Activated CD8-positive, alpha-beta memory T cell treated with anti-CD3 and anti-CD28 coated beads, Interleukin-2, amount 10 ng/mL, durations not matched to agents 7 days and 5 days (primary cell): ENCODE measurements at regions not wholly inside any gene's neighbourhood (a gene's known extent, or its start where the extent isn't known, plus 50 kb on each side); places are given as distances from the start of the nearest gene placed in this dataset.
"Not testable (repeated sequence)": the region's sequence is repeated elsewhere in the genome, so short reads cannot be mapped to it uniquely, and the experiment has no call there.

Source experiments
- ATAC-seq: fragments of 150-1000 bp; cut with Tn5 transposase; one replicate; pipeline ENCODE4 v1.10.0; 2021; ENCODE audit warnings: moderate library complexity
- CTCF ChIA-PET: fragments of 350-600 bp; sonication (Branson Sonifier 250); formaldehyde crosslinking; loops from one replicate; lab custom pipeline; 2021; ENCODE audit warnings: antibody characterized with exemption; lab: Charles Lee
- DNase-seq: peaks from one replicate; pipeline ENCODE4 v3.0.0-alpha.2; 2020
- H3K27ac Mint-ChIP-seq: one replicate; pipeline ENCODE4 v1.8.0; 2021; ENCODE audit warnings: mild to moderate bottlenecking, mixed read lengths
- H3K27me3 Mint-ChIP-seq: one replicate; pipeline ENCODE4 v1.8.0; 2021; ENCODE audit warnings: mixed read lengths
- H3K36me3 Mint-ChIP-seq: one replicate; pipeline ENCODE4 v1.8.0; 2021; ENCODE audit warnings: mild to moderate bottlenecking, mixed read lengths
- H3K4me1 Mint-ChIP-seq: one replicate; pipeline ENCODE4 v1.8.0; 2021; ENCODE audit warnings: mixed read lengths
- H3K4me3 Mint-ChIP-seq: one replicate; pipeline ENCODE4 v1.8.0; 2021; ENCODE audit warnings: mild to moderate bottlenecking, moderate library complexity, mixed read lengths
- H3K9me3 Mint-ChIP-seq: one replicate; pipeline ENCODE4 v1.8.0; 2022; ENCODE audit warnings: low read depth, mixed read lengths

DNA sequence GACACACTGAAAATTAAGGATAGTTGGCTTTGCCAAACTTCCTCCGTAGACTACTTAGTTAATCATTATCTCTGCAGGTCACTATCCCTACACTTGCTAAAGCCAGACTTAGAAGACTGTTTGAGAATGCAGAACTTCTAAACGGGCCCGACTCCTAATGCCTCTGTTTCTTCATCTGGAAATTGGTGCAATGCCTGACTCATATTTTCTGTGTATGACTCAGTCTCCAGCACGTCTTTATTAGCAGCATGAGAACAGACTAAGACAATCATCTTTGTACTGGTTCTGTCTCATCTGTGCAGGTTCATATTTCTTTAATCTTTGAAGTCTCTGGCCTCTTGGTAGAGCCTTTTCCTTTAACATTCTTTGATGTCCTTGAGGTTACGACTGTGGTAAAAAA, 411.9 kb upstream of the ACTRT1 start:
- H3K4me1 Mint-ChIP-seq = no peaks in the 10 kb centered on the region
- H3K27ac Mint-ChIP-seq = no peak overlapping the region
- H3K9me3 Mint-ChIP-seq = no peaks in the 10 kb centered on the region
- no peak for DNase-seq
- no peaks in the 10 kb centered on the region for H3K27me3 Mint-ChIP-seq
- H3K4me3 Mint-ChIP-seq = no peak overlapping the region
- CTCF ChIA-PET = no interaction called here
- H3K36me3 Mint-ChIP-seq = no peaks in the 10 kb centered on the region
- no peak for ATAC-seq

DNA sequence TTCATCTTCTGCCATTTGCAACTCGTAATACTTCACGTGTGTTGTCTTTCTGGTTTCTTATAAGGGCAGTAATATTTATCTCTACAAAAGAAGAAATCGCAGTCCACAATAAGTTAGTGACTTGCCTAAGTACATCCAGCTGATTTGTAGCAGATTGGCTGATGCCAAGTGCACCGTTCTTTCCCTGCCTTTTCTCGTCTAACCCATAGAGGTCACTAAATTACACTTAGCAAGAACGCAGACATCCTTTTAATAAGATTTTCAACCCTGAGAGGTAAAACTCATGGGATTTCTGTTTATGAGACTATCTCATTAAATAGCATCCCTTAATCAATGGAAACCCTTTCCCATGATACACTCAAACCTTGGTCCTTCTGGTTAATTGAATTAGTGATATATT, 408.6 kb upstream of the ACTRT1 start:
- no peak for ATAC-seq
- Mint-ChIP-seq H3K4me3 (no peak overlapping the region), H3K27ac (no peak overlapping the region), H3K36me3 (no peaks in the 10 kb centered on the region), H3K27me3 (no peaks in the 10 kb centered on the region), H3K9me3 (peaks cover 3% of the 10 kb centered on the region), H3K4me1 (no peaks in the 10 kb centered on the region)
- CTCF ChIA-PET = no interaction called here
- no peak for DNase-seq

DNA sequence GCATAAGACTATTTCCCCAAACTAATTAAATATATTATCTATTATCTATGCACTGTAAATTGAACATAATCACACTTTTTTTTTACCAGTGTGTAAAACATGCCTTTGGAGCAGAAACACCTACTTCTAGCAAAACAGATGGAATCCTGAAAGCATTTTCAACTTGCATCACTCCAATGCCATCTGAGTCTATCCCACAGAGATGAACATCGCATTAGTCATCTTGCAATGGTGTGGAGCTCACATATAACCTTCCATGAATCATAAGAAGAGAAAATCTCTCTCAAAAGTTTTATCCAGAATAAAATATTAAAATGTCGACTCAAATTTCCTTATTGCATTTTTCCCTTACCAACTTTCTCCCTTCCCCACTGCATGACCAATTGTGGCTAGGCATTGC, 406.7 kb upstream of the ACTRT1 start:
- Mint-ChIP-seq H3K4me3 (no peak overlapping the region), H3K36me3 (no peaks in the 10 kb centered on the region), H3K27me3 (no peaks in the 10 kb centered on the region), H3K27ac (no peak overlapping the region), H3K9me3 (peaks cover 11% of the 10 kb centered on the region), H3K4me1 (no peaks in the 10 kb centered on the region)
- DNase-seq (no peak), ATAC-seq (no peak)
- CTCF ChIA-PET = no interaction called here

DNA sequence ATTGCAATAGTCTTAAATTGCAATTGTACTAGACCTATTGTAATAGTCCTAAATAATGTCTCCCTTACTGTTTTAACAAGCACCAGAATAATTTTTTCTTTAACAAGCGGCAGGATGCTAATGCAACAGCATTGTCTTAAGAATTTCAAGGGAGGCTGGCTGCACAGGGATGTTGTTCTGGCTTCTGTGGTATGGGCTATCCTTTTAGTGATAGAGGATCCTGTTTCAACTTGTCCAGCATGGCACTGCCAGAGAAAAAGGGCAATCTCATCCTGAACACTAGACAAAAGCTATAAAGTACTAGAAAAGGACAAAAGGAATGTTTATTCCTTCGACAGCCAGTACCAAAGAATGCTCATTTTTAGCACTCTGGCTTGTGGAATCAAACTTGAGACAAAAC, 405.5 kb upstream of the ACTRT1 start:
- peaks cover 12% of the 10 kb centered on the region for H3K9me3 Mint-ChIP-seq
- H3K36me3 Mint-ChIP-seq = no peaks in the 10 kb centered on the region
- no peak overlapping the region for H3K27ac Mint-ChIP-seq
- H3K4me3 Mint-ChIP-seq = no peak overlapping the region
- DNase-seq = no peak
- no peak for ATAC-seq
- no peaks in the 10 kb centered on the region for H3K27me3 Mint-ChIP-seq
- CTCF ChIA-PET = no interaction called here
- H3K4me1 Mint-ChIP-seq = no peaks in the 10 kb centered on the region

DNA sequence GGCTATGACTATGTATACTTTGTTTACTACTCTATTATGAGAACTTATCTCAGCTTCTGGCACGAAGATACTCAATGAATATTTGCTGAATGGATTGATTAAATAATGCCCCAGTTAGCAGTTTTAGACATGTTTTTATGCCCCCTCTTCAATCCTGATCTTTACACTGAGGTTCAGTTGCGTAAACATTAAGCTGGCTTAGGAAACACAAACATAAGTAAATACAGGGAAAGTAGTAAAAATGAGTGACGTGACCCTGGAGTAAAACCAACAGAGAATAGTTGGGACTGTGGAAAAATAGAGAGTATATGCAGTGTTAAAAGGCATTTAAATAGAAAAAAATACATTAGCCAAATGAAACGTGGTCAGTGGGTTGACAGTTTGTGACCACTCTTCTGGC, 387.0 kb upstream of the ACTRT1 start:
- H3K27ac Mint-ChIP-seq = no peak overlapping the region
- CTCF ChIA-PET = no interaction called here
- no peaks in the 10 kb centered on the region for H3K9me3 Mint-ChIP-seq
- no peak for ATAC-seq
- H3K27me3 Mint-ChIP-seq = no peaks in the 10 kb centered on the region
- H3K4me3 Mint-ChIP-seq = no peak overlapping the region
- no peak for DNase-seq
- no peaks in the 10 kb centered on the region for H3K4me1 Mint-ChIP-seq
- no peaks in the 10 kb centered on the region for H3K36me3 Mint-ChIP-seq

DNA sequence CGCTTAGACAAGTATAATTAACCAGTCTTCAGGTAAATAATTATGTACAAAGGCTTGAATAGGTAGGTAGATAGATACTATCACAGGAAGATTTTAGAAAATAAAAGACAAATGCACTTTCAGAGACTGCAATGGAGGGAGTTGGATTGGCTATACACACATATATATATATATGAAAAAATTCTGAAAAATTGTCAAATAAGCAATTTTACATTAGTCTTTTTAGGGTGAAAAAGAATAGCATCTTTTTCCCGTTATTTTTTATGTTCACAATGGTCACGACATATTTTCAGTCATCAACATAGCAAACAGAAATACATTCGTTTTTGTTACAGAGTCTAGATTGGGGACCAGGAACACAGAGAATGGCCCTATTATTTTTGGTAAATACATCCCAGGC, 385.9 kb upstream of the ACTRT1 start:
- CTCF ChIA-PET = no interaction called here
- Mint-ChIP-seq H3K4me1 (no peaks in the 10 kb centered on the region), H3K36me3 (no peaks in the 10 kb centered on the region), H3K9me3 (no peaks in the 10 kb centered on the region), H3K4me3 (no peak overlapping the region), H3K27ac (no peak overlapping the region), H3K27me3 (no peaks in the 10 kb centered on the region)
- DNase-seq = no peak
- ATAC-seq = no peak

DNA sequence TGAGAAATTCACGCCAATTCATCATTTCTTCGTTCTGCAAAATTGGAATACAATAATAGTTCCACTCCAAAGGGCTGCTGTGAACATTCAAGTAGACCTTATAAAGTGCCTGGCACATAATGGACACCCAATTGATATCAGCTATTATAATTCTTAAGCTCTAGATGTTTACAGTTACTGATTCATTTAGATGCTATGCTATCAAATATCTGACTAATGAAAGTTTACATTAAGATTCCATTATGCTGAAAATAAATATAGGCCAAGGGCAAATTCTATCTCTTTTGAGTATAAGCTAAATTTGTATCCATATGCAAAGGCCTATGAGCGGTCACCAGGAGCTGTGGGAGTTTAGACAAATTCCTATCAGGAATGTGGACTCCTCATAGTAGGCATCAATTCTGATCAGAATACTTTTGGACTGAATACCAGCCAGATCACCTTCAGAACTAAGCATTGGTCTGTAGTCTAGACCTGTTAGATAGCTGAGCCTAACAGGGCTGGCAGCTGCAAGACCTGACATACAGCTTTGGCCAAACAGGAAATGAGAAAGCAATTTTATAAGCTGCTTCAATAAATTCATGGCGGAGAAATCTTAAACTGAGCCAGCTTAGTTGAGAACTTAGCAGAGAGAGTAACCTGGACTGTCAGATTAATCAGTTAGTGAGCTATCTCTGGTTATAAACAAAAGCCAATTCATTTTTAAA, 384.3 kb upstream of the ACTRT1 start:
- H3K27ac Mint-ChIP-seq = no peak overlapping the region
- no peaks in the 10 kb centered on the region for H3K27me3 Mint-ChIP-seq
- ATAC-seq (no peak), DNase-seq (no peak)
- no peaks in the 10 kb centered on the region for H3K4me1 Mint-ChIP-seq
- no peaks in the 10 kb centered on the region for H3K36me3 Mint-ChIP-seq
- CTCF ChIA-PET = no interaction called here
- H3K4me3 Mint-ChIP-seq = no peak overlapping the region
- no peaks in the 10 kb centered on the region for H3K9me3 Mint-ChIP-seq

DNA sequence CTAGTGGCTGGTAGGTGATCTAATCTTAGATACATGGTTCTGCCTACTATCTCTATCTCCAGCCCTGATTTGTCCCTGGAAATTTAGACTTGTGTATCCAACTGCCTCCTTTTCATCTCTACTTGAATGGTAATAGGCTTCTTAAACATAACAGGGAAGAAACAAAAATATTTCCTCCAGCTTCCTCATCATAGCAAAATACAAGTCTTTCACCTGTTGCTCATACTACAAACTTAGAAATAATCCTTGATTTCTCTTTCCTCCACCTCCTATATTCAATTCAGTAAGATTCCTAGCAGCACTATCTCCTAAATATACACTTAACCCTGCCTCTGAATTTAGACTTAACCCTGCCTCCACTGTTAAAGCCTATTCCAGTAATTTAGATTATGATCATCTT, 373.3 kb upstream of the ACTRT1 start:
- no peaks in the 10 kb centered on the region for H3K27me3 Mint-ChIP-seq
- H3K9me3 Mint-ChIP-seq = no peaks in the 10 kb centered on the region
- no peaks in the 10 kb centered on the region for H3K36me3 Mint-ChIP-seq
- CTCF ChIA-PET = no interaction called here
- no peak overlapping the region for H3K4me3 Mint-ChIP-seq
- H3K27ac Mint-ChIP-seq = no peak overlapping the region
- ATAC-seq (no peak), DNase-seq (no peak)
- H3K4me1 Mint-ChIP-seq = no peaks in the 10 kb centered on the region

DNA sequence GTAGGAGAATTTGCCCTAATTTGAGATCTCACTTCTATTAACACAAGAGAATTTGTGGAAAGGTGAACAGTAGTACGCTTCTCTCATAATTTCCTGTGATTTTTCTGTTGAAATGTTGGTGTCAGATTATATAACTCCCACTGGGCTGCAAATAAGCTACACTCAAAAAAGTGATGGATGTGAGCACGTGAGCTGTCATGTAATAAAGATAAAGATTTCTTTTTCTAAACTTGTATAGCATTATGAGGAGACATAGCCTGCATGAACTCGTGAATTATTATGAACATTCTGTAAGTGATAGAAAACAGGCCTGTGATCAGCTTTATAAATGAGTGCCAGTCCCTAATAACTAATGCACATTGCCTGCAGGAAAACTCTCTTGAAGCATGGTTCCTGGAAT, 356.6 kb upstream of the ACTRT1 start:
- CTCF ChIA-PET = no interaction called here
- no peaks in the 10 kb centered on the region for H3K9me3 Mint-ChIP-seq
- no peak for DNase-seq
- no peak overlapping the region for H3K27ac Mint-ChIP-seq
- no peak overlapping the region for H3K4me3 Mint-ChIP-seq
- ATAC-seq = no peak
- no peaks in the 10 kb centered on the region for H3K36me3 Mint-ChIP-seq
- no peaks in the 10 kb centered on the region for H3K4me1 Mint-ChIP-seq
- no peaks in the 10 kb centered on the region for H3K27me3 Mint-ChIP-seq

DNA sequence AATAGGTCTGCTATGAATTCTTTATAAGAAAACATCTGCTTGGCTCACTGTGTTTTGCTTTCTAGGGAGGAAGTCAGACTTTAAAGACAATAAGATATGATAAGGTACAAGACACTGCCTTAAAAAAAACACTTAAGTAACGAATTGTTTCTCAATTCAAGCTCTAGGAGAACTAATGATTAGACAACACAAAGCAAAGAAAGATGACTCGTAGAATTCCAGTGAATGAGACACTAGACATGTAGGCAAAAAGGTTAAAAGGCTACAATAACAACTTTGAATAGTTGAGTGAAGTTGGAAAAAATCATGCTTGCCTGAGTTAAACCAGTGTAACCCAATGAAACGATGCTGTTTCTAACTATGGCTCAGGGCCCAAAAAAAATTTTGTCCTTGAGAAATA, 344.4 kb upstream of the ACTRT1 start:
- DNase-seq (no peak), ATAC-seq (no peak)
- Mint-ChIP-seq H3K36me3 (no peaks in the 10 kb centered on the region), H3K4me1 (no peaks in the 10 kb centered on the region), H3K27ac (no peak overlapping the region), H3K27me3 (no peaks in the 10 kb centered on the region), H3K4me3 (no peak overlapping the region), H3K9me3 (no peaks in the 10 kb centered on the region)
- CTCF ChIA-PET = no interaction called here

DNA sequence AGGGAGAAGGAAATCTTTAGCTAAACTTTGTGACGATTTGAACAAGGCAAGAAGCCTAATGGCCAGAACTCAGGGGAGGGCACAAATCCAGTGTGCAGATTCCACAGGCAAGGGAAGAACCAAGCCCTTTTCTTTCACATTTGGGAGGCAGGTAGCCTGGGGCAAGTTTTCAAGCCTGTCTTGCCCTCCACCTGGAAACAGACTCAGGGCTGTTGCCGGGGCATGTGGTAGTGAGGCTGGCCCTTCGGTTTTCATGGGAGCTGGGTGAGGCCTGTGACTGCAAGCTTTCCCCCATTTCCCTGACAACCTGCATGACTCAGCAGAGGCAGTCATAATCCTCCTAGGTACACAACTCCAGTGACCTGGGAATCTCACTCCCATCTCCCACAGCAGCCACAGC, 331.6 kb upstream of the ACTRT1 start:
- H3K4me3 Mint-ChIP-seq, ATAC-seq, DNase-seq, CTCF ChIA-PET, H3K9me3 Mint-ChIP-seq, H3K27me3 Mint-ChIP-seq, H3K4me1 Mint-ChIP-seq, H3K27ac Mint-ChIP-seq, H3K36me3 Mint-ChIP-seq: not testable (repeated sequence)

DNA sequence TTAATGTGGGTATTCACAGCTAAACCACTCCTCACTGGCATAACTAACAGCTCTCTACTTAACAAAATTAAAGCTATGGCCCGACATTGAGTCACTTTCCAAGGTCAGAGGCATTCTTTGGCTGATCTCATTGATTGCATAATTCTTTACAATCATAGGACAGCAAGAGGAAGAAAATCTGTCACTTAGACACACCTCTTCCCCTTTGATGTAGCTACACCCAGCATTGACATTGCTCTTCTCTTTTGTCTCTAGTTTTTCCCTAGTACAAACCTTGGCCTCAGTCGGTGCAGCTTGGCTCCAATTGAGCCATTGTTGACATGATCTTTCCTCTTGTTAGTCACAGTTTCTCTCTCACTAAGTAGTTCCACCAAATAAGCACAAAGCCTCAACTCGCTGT, 313.3 kb upstream of the ACTRT1 start:
- H3K27me3 Mint-ChIP-seq = no peaks in the 10 kb centered on the region
- no peak for ATAC-seq
- no peak overlapping the region for H3K27ac Mint-ChIP-seq
- no peak overlapping the region for H3K4me3 Mint-ChIP-seq
- no peaks in the 10 kb centered on the region for H3K4me1 Mint-ChIP-seq
- no peak for DNase-seq
- CTCF ChIA-PET = no interaction called here
- no peaks in the 10 kb centered on the region for H3K36me3 Mint-ChIP-seq
- no peaks in the 10 kb centered on the region for H3K9me3 Mint-ChIP-seq

DNA sequence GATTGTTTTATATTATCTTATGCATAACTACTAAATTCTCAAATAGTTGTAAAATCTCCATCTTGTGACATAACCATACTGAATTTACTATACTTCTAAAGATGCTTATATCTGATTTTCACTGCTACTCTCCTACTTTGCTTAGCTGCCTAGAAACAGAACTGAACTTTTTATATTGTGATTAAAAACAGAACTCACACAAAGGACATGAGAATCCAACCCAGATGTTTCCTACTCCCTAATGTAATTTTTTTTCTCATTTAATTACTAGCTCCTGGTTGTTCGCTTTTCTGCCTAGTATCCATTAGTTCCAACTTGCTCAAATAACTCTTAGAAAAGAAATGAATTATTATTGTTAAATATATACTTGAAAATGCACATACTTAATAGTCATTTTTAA, 283.5 kb upstream of the ACTRT1 start:
- no peak for ATAC-seq
- H3K4me1 Mint-ChIP-seq = no peaks in the 10 kb centered on the region
- no peaks in the 10 kb centered on the region for H3K9me3 Mint-ChIP-seq
- H3K4me3 Mint-ChIP-seq = no peak overlapping the region
- H3K27ac Mint-ChIP-seq = no peak overlapping the region
- no peaks in the 10 kb centered on the region for H3K27me3 Mint-ChIP-seq
- no peak for DNase-seq
- H3K36me3 Mint-ChIP-seq = no peaks in the 10 kb centered on the region
- CTCF ChIA-PET = no interaction called here

DNA sequence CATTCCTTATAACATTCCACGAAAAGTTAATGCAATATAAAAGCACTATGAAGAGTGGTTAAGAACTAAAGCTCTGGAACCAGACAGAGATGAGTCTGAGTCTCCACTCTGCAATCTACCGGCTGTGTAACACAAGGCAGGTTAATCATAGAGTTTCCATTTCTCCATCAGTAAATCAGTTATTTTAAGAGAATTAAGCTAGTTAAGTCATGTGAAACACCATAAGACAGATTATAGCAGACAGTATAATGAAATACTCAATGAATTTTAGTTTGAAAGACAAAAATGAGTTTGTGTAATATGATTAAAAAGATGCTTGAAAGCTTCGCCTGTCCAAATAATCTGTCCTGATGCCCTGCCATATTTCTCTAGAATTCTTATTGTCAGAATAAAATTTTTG, 282.6 kb upstream of the ACTRT1 start:
- ATAC-seq = no peak
- Mint-ChIP-seq H3K4me3 (no peak overlapping the region), H3K4me1 (no peaks in the 10 kb centered on the region), H3K27ac (no peak overlapping the region), H3K36me3 (no peaks in the 10 kb centered on the region), H3K27me3 (no peaks in the 10 kb centered on the region), H3K9me3 (no peaks in the 10 kb centered on the region)
- DNase-seq = no peak
- CTCF ChIA-PET = no interaction called here

DNA sequence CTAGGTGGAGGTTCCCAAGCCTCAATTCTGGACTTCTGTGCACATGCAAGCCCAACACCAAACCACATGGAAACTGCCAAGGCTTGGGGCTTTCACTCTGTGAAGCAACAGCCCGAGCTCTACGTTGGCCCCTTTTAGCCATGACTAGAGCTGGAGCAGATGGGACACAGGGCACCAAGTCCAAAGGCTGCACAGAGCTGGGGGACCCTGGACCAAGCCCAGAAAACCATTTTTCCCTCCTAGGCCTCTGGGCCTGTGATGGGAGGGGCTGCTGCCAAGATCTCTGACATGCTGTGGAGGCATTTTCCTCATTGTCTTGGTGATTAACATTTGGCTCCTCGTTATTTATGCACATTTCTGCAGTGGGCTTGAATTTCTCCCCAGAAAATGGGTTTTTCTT, 258.7 kb upstream of the ACTRT1 start:
- Mint-ChIP-seq H3K4me1 (no peaks in the 10 kb centered on the region), H3K9me3 (peaks cover 2% of the 10 kb centered on the region), H3K36me3 (no peaks in the 10 kb centered on the region), H3K4me3 (no peak overlapping the region), H3K27ac (no peak overlapping the region), H3K27me3 (no peaks in the 10 kb centered on the region)
- CTCF ChIA-PET = no interaction called here
- DNase-seq = no peak
- ATAC-seq = no peak
